HCT116 (cell line): ENCODE measurements at regions not wholly inside any gene's neighbourhood (a gene's known extent, or its start where the extent isn't known, plus 50 kb on each side); places are given as distances from the start of the nearest gene placed in this dataset.

ENCODE experiments used
- ATAC-seq: fragments of 200-7000 bp; cut with Tn5 transposase; 2 replicates; pipeline ENCODE4 v1.9.1; 2020; ENCODE audit warnings: mild to moderate bottlenecking, moderate library complexity
- BruUV-seq: library from RNA; stranded (reverse); fragments of 400-500 nt; replicated peaks from 2 replicates; lab custom pipeline; 2021; lab: Mats Ljungman, UMichigan
- CTCF ChIA-PET: fragments of 300-600 bp; sonication (Branson Sonifier 250); formaldehyde crosslinking; loops from one replicate; lab custom pipeline; 2021; ENCODE audit warnings: antibody characterized with exemption; lab: Charles Lee
- POLR2A ChIA-PET: fragments of 300-600, 350-600 bp; sonication (Branson Sonifier 250); formaldehyde crosslinking; loops from one replicate; lab custom pipeline; 2021; ENCODE audit warnings: antibody characterized with exemption; lab: Charles Lee
- RAD21 ChIA-PET, 2 experiments: fragments of 300-600 bp; sonication (Branson Sonifier 250); formaldehyde crosslinking; loops; one replicate each; lab custom pipeline; 2023; ENCODE audit warnings: low total read pairs in 2 of 2; ENCODE audit not compliant: uncharacterized antibody in 2 of 2, unreplicated experiment in 2 of 2, low non-redundant PET in 1 of 2; lab: Charles Lee
- DNase-seq: peaks from one replicate; pipeline ENCODE4 v3.0.0-alpha.2; 2010; ENCODE audit warnings: low read depth, low spot score
- H2AFZ ChIP-seq: fragments of 200-600 bp; shearing (Covaris generic), sonication (generic); 2 replicates; pipeline ENCODE4 v1.6.1; 2017; ENCODE audit warnings: low read depth, mixed run types, mixed read lengths, antibody characterized with exemption, low read length; ENCODE audit not compliant: poor library complexity, severe bottlenecking
- H3K27ac ChIP-seq: 2 replicates; pipeline ENCODE4 v1.5.1; 2012; ENCODE audit warnings: low read depth, low read length
- H3K27me3 ChIP-seq: fragments of 200-600 bp; sonication (generic); 2 replicates; pipeline ENCODE4 v1.6.1; 2016; ENCODE audit warnings: mixed run types, low read length, mixed read lengths; ENCODE audit not compliant: insufficient read depth
- H3K36me3 ChIP-seq, 2 experiments: fragments of 200-500 bp in 1 of 2; fragments of 200-600 bp in 1 of 2; sonication (Bioruptor generic) in 1 of 2; sonication (generic) in 1 of 2; 2 replicates each; pipeline versions ENCODE4 v1.5.1 to v1.6.1; 2014 to 2016; ENCODE audit warnings: low read length in 2 of 2, inconsistent platforms in 1 of 2, mixed read lengths in 1 of 2, mixed run types in 1 of 2; ENCODE audit not compliant: insufficient read depth in 2 of 2, control insufficient read depth in 1 of 2
- H3K4me1 ChIP-seq, 2 experiments: fragments of 200-600 bp in 1 of 2; sonication (generic) in 1 of 2; 2 replicates each; pipeline versions ENCODE4 v1.5.1 to v1.6.1; 2012 to 2017; ENCODE audit warnings: low read length in 2 of 2, inconsistent platforms in 1 of 2, mild to moderate bottlenecking in 1 of 2, mixed read lengths in 1 of 2, mixed run types in 1 of 2, moderate library complexity in 1 of 2; ENCODE audit not compliant: insufficient read depth in 2 of 2, control insufficient read depth in 1 of 2
- H3K4me2 ChIP-seq: fragments of 200-600 bp; sonication (generic); 2 replicates; pipeline ENCODE4 v1.6.1; 2017; ENCODE audit warnings: mixed run types, low read length, mixed read lengths
- H3K4me3 ChIP-seq, 2 experiments: fragments of 200-600 bp in 1 of 2; sonication (generic) in 1 of 2; replicated peaks in 1 of 2; 2 replicates each; pipeline ENCODE4 v1.5.1; 2011 to 2016; ENCODE audit warnings: low read length in 2 of 2, control low read depth in 1 of 2, low read depth in 1 of 2, mild to moderate bottlenecking in 1 of 2, mixed read lengths in 1 of 2, mixed run types in 1 of 2
- H3K79me2 ChIP-seq: fragments of 200-600 bp; sonication (generic); 2 replicates; pipeline ENCODE4 v1.6.1; 2017; ENCODE audit warnings: mild to moderate bottlenecking, mixed run types, low read length, moderate library complexity, mixed read lengths; ENCODE audit not compliant: insufficient read depth
- H3K9ac ChIP-seq: fragments of 200-600 bp; sonication (generic); 2 replicates; pipeline ENCODE4 v1.6.1; 2016; ENCODE audit warnings: low read length, mixed read lengths
- H3K9me2 ChIP-seq: fragments of 200-600 bp; sonication (generic), shearing (Covaris generic); 2 replicates; pipeline ENCODE4 v1.6.1; 2017; ENCODE audit warnings: mixed run types, mild to moderate bottlenecking, moderate library complexity; ENCODE audit not compliant: insufficient read depth
- H3K9me3 ChIP-seq, 2 experiments: fragments of 200-500 bp in 1 of 2; fragments of 200-600 bp in 1 of 2; sonication (Bioruptor generic) in 1 of 2; sonication (generic) in 1 of 2; 2 replicates each; pipeline ENCODE4 v1.6.1; 2014 to 2017; ENCODE audit warnings: low read length in 2 of 2, mixed read lengths in 2 of 2, inconsistent platforms in 1 of 2, low read depth in 1 of 2, mild to moderate bottlenecking in 1 of 2, mixed run types in 1 of 2, moderate library complexity in 1 of 2; ENCODE audit not compliant: control insufficient read depth in 1 of 2, insufficient read depth in 1 of 2
- H4K20me1 ChIP-seq: fragments of 200-600 bp; sonication (generic), shearing (Covaris generic); 2 replicates; pipeline ENCODE4 v1.6.1; 2017; ENCODE audit warnings: mixed run types, mild to moderate bottlenecking, moderate library complexity; ENCODE audit not compliant: insufficient read depth
- CBX3 ChIP-seq: IDR thresholded peaks from 2 replicates; pipeline ENCODE4 v1.6.1; 2012; ENCODE audit warnings: low read depth
- EGR1 ChIP-seq: IDR thresholded peaks from 2 replicates; pipeline ENCODE4 v1.6.1; 2012; ENCODE audit warnings: low read depth
- POLR2A ChIP-seq: IDR thresholded peaks from 2 replicates; pipeline ENCODE4 v1.7.0; 2011; ENCODE audit warnings: borderline replicate concordance; ENCODE audit not compliant: insufficient read depth, insufficient read length; ENCODE audit errors: extremely low read depth
- POLR2AphosphoS5 ChIP-seq: IDR thresholded peaks from 2 replicates; pipeline ENCODE4 v1.6.1; 2011; ENCODE audit warnings: mild to moderate bottlenecking, low read depth, low read length, moderate library complexity
- SP1 ChIP-seq: IDR thresholded peaks from 2 replicates; pipeline ENCODE4 v1.6.1; 2012; ENCODE audit warnings: low read depth
- SRF ChIP-seq: IDR thresholded peaks from 2 replicates; pipeline ENCODE4 v1.6.1; 2012; ENCODE audit warnings: low read depth
- ZNF274 ChIP-seq: fragments of 200-500 bp; sonication (Bioruptor generic); IDR thresholded peaks from 2 replicates; pipeline ENCODE4 v1.6.1; 2014; ENCODE audit warnings: mild to moderate bottlenecking, low read depth, low read length, inconsistent platforms
- intact Hi-C: fragments of 100-400 bp; cut with micrococcal nuclease; formaldehyde crosslinking; loops from 2 replicates; pipeline ENCODE4 v1.10.0; 2022
- TF ChIP-seq, protein P1 (sequence below): IDR thresholded peaks from 2 replicates; pipeline ENCODE4 v1.6.1; 2012
- TF ChIP-seq, protein P2 (sequence below): IDR thresholded peaks from 2 replicates; pipeline ENCODE4 v1.6.1; 2012; ENCODE audit warnings: low read depth

DNA sequence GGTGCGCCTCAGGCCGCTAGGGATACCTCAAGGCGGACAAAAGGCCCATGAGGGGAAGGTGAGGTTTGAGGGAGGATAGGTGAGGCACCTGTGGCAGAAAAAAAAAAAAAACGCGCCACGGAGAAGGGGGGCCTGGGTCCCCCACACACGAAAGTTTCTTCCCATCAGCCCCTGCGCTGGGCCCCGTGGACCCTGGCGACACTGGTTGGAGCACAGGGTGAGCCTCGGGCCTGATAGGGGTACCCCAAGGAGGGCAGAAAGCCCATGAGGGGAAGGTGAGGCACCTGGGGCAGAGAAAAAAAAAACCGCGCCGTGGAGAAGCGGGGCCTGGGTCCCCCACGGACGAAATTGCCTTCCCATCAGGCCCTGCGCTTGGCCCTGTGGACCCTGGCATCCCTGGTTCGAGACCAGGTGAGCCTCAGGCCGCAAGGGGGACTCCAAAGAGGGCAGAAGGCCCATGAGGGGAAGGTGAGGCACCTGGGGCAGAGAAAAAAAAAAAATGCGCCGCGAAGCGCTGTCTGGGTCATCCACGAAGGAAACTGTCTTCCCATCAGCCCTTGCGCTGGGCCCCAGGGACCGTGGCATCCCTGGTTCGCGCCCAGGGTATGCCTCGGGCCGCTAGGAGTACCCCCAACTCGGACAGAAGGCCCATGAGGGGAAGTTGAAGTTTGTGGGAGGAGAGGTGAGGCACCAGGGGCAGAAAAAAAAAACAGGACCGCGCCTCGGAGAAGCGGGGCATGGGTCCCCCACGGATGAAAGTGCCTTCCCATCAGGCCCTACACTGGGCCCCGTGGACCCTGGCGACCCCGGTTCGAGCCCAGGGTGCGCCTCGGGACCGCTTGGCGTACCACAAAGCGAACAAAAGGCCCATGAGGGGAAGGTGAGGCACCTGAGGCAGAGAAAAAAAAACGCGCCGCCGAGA, 226.2 kb downstream of the CCDC74A start:
- POLR2A ChIA-PET = no interaction called here
- BruUV-seq = no TSS peak
- no peaks in the 10 kb centered on the region for H4K20me1 ChIP-seq
- H3K9me2 ChIP-seq = no peaks in the 10 kb centered on the region
- H3K4me3 ChIP-seq = no peak overlapping the region
- H3K79me2 ChIP-seq = no peaks in the 10 kb centered on the region
- CTCF ChIA-PET = no interaction called here
- TF ChIP-seq POLR2A (no peak), POLR2AphosphoS5 (no peak), CBX3 (no peak), EGR1 (no peak), SP1 (no peak), SRF (no peak), ZNF274 (no peak)
- TF ChIP-seq, protein P1, sequence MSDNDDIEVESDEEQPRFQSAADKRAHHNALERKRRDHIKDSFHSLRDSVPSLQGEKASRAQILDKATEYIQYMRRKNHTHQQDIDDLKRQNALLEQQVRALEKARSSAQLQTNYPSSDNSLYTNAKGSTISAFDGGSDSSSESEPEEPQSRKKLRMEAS = no peak
- TF ChIP-seq, protein P2, sequence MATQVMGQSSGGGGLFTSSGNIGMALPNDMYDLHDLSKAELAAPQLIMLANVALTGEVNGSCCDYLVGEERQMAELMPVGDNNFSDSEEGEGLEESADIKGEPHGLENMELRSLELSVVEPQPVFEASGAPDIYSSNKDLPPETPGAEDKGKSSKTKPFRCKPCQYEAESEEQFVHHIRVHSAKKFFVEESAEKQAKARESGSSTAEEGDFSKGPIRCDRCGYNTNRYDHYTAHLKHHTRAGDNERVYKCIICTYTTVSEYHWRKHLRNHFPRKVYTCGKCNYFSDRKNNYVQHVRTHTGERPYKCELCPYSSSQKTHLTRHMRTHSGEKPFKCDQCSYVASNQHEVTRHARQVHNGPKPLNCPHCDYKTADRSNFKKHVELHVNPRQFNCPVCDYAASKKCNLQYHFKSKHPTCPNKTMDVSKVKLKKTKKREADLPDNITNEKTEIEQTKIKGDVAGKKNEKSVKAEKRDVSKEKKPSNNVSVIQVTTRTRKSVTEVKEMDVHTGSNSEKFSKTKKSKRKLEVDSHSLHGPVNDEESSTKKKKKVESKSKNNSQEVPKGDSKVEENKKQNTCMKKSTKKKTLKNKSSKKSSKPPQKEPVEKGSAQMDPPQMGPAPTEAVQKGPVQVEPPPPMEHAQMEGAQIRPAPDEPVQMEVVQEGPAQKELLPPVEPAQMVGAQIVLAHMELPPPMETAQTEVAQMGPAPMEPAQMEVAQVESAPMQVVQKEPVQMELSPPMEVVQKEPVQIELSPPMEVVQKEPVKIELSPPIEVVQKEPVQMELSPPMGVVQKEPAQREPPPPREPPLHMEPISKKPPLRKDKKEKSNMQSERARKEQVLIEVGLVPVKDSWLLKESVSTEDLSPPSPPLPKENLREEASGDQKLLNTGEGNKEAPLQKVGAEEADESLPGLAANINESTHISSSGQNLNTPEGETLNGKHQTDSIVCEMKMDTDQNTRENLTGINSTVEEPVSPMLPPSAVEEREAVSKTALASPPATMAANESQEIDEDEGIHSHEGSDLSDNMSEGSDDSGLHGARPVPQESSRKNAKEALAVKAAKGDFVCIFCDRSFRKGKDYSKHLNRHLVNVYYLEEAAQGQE = no peak
- DNase-seq = no peak
- RAD21 ChIA-PET = no interaction called here
- H3K36me3 ChIP-seq = no peaks in the 10 kb centered on the region
- no peak overlapping the region for H3K27ac ChIP-seq
- H3K9ac ChIP-seq = no peak overlapping the region
- H2AFZ ChIP-seq = no peak overlapping the region
- no peaks in the 10 kb centered on the region for H3K4me1 ChIP-seq
- intact Hi-C loops = no loop called here
- H3K27me3 ChIP-seq = no peaks in the 10 kb centered on the region
- no peak overlapping the region for H3K4me2 ChIP-seq
- ATAC-seq = no peak
- no peaks in the 10 kb centered on the region for H3K9me3 ChIP-seq
